GM12873 (cell line): ENCODE measurements at regions not wholly inside any gene's neighbourhood (a gene's known extent, or its start where the extent isn't known, plus 50 kb on each side); places are given as distances from the start of the nearest gene placed in this dataset.

ENCODE experiments used
- TF ChIP-seq, protein P1 (sequence below): IDR thresholded peaks from 2 replicates; pipeline ENCODE4 v1.5.1; 2012; ENCODE audit warnings: low read depth, mild to moderate bottlenecking, moderate library complexity, low read length, control low read depth; ENCODE audit not compliant: insufficient read depth; ENCODE audit errors: missing control alignments

DNA sequence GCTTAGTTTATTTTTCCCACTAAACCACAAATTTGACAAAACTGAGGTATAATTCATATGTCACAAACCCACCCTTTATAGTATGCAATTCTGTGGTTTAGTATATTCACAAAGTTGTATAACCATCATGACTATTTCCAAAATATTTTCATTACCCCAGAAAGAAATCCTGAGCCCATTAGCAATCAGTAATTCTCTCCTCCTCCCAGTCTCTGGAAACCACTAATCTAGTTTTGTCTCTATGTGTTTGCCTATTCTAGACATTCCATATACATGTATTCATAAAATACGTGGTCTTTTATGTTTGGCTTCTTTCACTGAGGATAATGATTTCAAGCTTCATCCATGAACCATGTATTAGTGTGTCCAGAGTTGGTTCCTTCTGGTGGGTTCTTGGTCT lies 267.6 kb downstream of the AEBP2 start:
- TF ChIP-seq, protein P1, sequence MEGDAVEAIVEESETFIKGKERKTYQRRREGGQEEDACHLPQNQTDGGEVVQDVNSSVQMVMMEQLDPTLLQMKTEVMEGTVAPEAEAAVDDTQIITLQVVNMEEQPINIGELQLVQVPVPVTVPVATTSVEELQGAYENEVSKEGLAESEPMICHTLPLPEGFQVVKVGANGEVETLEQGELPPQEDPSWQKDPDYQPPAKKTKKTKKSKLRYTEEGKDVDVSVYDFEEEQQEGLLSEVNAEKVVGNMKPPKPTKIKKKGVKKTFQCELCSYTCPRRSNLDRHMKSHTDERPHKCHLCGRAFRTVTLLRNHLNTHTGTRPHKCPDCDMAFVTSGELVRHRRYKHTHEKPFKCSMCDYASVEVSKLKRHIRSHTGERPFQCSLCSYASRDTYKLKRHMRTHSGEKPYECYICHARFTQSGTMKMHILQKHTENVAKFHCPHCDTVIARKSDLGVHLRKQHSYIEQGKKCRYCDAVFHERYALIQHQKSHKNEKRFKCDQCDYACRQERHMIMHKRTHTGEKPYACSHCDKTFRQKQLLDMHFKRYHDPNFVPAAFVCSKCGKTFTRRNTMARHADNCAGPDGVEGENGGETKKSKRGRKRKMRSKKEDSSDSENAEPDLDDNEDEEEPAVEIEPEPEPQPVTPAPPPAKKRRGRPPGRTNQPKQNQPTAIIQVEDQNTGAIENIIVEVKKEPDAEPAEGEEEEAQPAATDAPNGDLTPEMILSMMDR = no peak

DNA sequence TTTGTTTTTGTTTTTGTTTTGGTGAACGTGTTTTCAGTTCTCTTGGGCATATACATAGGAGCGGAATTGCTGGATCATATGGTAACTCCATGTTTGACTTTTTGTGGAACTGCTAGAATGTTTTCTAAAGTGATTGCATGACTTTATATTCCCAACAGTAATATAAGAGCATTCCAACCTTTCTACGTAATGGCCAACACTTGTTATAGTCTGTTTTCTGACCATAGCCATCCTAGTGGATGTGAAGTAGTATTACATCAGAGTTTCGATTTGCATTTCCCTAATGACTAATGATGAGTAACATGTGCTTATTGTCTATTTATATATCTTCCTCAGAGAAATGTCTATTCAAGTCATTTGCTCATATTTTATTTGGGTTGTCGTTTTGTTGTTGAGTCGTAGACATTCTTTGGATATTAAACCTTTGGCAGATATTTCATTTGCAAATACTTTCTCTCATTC lies 268.7 kb downstream of the AEBP2 start:
- TF ChIP-seq, protein P1 = no peak

DNA sequence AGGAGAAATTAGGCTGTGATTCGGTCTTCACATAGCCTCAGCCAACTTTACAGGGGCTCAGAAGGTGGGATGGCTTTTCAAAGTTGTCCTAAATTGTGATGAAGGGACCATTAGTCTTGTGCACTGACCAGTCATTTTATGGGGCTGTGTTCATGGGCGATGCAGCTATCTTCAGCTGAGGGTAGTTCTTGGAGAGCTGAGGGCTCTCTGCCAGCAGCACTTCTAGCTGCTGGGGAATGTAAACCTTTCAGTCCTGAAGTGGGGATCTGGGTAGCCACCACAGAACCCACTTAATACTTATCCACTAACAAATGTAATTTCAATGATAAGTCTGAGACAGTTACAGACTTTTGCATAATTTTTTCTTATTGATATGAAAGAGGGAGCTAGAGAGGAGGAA lies 270.6 kb downstream of the AEBP2 start:
- TF ChIP-seq, protein P1 = no peak

DNA sequence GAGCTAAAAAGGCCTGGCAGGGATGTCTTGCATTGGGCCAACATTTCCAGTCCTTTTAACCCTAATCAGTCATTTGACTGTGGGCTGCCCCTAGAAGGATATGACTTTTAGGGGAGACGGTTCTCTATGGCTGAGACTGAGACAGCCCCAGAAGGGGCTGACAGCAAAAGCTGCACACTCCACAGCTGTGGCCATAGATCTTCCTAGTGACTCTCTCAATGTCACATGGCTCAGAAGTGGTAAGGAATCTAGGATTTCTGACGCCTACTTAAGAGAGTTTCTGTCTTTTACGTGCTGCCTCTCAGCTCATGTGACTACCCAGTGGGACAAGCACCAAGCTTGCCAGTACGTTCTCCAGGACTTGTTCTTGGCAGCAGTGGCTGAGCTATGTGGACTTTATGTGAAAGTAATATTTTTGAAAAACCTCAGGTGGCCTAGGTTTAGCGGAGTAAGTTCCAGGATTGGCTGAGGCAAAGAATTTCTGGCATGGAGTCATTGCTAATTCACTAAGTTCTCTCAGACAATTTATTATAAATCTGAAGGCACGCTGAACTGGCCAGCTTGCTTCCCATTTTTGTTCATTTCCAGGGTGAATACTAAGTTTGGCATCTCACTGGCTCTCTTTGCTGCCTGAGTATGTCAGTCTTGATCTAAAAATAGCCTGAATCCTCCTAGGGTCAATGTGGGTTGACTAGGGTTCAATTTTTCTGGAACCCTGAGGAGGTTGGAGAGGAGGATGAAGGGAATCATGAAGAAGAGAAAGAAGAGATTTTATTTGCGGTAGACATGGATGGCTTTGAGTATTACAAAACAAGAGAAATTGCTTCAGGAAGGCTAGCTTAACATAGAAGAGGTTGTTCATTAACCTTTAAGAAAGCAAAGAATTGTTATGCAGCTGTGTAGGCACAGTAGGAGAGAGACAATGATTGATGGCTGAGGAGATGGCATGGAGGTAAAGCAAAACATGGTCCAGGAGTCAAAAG lies 271.8 kb downstream of the AEBP2 start:
- TF ChIP-seq, protein P1 = no peak

DNA sequence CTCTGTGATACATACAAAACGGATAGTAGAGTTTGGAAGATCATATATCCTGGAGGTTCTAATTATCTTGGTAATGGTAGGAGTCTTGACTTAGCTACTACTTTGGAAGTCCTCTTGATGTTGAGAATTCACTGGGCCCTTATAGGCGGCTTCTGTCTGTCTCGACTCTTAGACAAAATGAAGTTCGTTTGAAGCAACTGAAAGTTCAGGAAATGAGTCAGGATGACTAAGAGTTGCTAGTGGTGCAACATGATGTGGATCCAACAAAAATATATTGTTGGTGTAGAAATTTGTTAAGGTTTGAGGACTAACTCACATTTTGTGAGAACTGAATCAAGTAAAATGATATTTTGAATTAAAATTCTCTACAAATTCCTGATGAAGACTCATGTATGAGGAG lies 272.7 kb downstream of the AEBP2 start:
- TF ChIP-seq, protein P1 = no peak

DNA sequence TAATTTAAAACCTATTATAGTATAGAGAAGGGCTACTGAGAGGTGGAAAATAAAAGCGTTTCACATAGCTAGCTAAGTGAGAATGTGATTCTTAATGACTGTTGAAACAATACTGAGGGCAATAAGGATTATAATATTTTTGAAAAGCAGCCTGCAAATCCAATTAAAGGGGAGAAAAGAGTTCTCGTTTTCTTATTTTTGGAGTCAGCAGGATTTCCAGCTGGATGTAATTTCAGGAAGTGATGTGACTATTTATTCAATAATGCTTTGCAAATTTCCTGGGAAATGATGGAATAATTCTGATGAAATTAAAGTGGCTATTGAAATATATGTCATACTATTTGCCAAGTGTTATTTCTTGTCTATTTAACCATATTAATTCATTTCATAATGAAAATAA lies 279.1 kb downstream of the AEBP2 start:
- TF ChIP-seq, protein P1 = no peak

DNA sequence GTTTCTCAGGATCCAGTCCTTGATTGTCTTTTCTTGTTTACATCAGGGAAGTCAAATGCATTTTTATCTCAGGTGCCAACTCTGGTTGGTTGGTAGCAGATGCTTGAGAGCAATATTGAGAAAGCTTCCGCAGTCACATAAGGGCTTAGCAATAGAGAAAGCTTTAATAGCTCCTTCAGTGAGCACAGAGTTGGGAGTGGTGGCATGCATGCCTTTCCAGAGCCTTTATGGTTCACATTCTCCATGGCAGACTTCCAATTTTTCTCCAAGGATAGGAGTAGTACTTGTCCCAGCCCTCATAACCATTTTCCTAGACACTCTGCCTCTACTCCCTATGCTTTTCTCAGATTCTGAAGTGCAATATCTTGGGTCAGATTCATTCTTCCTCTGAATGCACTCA lies 280.4 kb downstream of the AEBP2 start:
- TF ChIP-seq, protein P1 = no peak
